GM12873 (cell line): ENCODE measurements at regions not wholly inside any gene's neighbourhood (a gene's known extent, or its start where the extent isn't known, plus 50 kb on each side); places are given as distances from the start of the nearest gene placed in this dataset.

ENCODE experiments used
- CTCF ChIP-seq: IDR thresholded peaks from 2 replicates; pipeline ENCODE4 v1.5.1; 2012; ENCODE audit warnings: low read depth, mild to moderate bottlenecking, moderate library complexity, low read length, control low read depth; ENCODE audit not compliant: insufficient read depth; ENCODE audit errors: missing control alignments

- TF ChIP-seq CTCF: no peak
Measured at GRCh38 chr2:220550995-220551700, 923.7 kb downstream of the SLC4A3 start.

GRCh38 chr2:220552790-220553535 is 925.5 kb downstream of the SLC4A3 start:
- no peak for TF ChIP-seq CTCF

GRCh38 chr2:220555961-220556630 is 928.7 kb downstream of the SLC4A3 start:
- TF ChIP-seq CTCF: no peak

- TF ChIP-seq CTCF: no peak
Measured at GRCh38 chr2:220556658-220557057, 929.2 kb downstream of the SLC4A3 start.

GRCh38 chr2:220560192-220560591 is 932.8 kb downstream of the SLC4A3 start:
- TF ChIP-seq CTCF: no peak

GRCh38 chr2:220562375-220563140 is 935.1 kb downstream of the SLC4A3 start:
- no peak for TF ChIP-seq CTCF

- no peak for TF ChIP-seq CTCF
Measured at GRCh38 chr2:220568296-220568695, 940.9 kb downstream of the SLC4A3 start.
